ENCODE measurements at regions not wholly inside any gene's neighbourhood (a gene's known extent, or its start where the extent isn't known, plus 50 kb on each side); places are given as distances from the start of the nearest gene placed in this dataset.

DNA sequence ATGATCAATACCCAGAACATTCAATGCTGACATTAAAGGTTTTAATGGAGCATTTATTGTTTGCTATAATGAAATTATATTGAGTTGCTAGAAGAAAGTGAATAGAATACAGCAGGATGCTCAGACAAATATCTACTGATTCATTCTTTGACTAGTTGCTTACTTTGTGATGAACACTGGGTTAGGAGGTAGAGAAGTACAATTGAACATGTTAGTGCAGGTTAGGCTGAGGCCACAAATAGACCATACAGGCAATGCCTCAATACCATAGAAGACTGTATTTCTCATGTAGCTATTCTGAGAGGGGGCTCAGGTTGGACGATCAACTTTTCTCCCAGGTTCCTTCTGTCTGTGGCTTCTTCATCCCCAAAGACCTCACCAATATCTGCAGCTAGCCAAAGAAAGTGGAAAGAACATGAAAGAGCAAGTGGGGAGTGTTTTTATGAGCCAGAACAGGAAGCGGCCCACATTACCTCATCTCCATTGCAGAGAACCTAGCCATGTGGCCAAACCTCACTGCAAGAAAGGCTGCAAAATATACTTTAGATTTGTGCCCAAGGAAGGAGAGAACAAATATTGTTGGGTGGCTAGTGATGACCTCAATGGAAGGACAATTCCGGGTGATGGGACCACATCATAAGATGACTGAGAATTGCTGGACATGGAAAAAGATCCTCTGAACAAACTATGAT lies 180.3 kb upstream of the GATB start:
- TF ChIP-seq CTCF (IDR thresholded peaks at IDR 0.05) (no peak), EZH2 (IDR thresholded peaks at IDR 0.05) (no peak), EZH2phosphoT487 (IDR thresholded peaks at IDR 0.05) (no peak)
